H54 (cell line): ENCODE measurements at regions not wholly inside any gene's neighbourhood (a gene's known extent, or its start where the extent isn't known, plus 50 kb on each side); places are given as distances from the start of the nearest gene placed in this dataset.
"Not testable (repeated sequence)": the region's sequence is repeated elsewhere in the genome, so short reads cannot be mapped to it uniquely, and the experiment has no call there.

Experiments used
- DNase-seq: peaks from one replicate; pipeline ENCODE4 v3.0.0; 2011; ENCODE audit warnings: low spot score, mixed read lengths; ENCODE audit not compliant: insufficient read length
- FAIRE-seq: peaks from 3 replicates; lab custom pipeline; 2011; peaks lifted over from hg19 to GRCh38; lab: Jason Lieb, UNC
- POLR2A ChIP-seq: IDR thresholded peaks from 2 replicates; pipeline ENCODE4 v1.6.1; 2011; ENCODE audit warnings: low read depth, mild to moderate bottlenecking, low read length

DNA sequence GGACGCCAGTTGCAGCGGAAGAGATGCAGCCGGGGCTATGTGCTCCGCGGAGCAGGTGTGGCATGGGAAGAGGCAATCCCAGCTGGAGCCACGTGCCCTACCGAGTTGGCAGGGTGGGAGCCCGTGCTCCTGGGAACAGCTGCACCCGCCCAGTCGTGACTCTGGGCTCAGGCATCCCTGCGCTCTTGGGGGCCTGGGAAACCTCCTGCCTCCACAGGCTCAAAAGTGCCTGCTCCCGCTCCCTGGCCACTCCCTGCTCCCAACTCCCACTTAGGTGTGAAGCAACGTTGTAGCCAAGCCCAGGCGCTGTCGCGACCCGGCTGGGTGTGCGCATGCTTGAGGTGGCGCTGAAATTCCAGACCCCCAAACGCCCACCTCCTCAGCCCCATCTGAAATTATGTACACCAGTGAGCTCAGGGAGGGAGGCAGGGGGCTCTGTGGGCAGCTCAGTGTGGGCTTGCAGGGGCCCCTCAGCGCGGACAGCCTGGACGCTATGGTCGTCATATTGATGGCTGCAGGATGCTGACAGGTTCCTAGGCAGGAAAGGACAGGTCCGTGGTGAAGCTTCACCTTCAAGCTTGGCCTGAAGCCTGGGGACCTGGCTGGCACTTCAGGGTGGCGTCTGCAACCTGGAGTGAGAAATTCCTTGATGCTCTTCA is 429.9 kb downstream of the SLITRK1 start:
- no peak for TF ChIP-seq POLR2A
- DNase-seq = no peak
- FAIRE-seq = no peak

DNA sequence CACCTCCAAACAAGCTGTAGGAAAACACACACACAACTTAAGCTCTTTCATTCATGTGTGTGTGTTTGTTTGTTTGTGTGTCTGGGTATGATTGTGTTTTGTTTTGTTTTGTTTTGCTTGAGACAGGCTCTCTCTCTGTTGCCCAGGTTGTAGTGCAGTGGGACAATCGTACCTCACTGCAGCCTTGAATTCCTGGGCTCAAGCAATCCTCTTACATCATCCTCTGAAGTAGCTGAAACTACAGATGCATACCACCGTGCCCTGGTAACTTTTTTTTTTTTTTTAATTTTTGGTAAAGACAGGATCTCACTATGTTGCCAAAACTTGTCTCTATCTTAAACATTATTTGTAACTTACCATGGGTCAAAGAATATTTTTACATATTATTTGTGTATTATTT is 431.7 kb downstream of the SLITRK1 start:
- no peak for TF ChIP-seq POLR2A
- FAIRE-seq (peak; percentile 74), DNase-seq (no peak)

DNA sequence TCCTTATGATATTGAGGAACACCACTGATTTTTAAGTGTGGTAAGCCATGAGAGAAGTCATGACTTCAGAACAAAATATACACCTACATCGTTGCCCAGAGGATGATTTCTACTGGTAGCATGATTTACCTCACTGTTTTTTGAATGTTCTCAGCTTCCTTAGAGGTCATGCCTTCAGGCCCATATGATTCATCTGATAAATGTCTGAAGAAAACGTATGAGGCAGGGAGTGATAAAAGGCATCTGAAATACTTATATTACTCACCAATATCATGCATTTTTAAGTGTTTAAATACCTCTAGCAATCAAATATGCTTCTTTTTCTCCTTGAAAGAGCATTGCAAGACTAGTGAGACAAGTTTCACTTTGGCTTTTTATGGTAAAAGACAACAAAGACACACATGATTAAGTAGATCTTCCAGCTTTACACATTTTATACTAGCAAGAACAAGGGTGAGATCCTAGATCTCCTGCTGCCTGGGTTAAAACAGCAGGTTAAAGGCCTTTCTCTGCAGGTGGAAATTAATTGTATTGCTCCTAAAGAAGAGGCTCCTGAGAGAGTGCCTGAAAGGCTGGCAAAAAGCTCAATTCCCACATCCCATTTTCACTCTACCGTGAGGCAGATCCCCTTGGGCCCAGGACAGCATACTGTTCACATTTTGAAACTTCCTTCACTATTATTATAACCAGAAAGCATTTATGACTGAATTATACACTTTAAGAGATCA is 432.4 kb downstream of the SLITRK1 start:
- DNase-seq (peak; percentile 13), FAIRE-seq (peak; percentile 97)
- TF ChIP-seq POLR2A = no peak

DNA sequence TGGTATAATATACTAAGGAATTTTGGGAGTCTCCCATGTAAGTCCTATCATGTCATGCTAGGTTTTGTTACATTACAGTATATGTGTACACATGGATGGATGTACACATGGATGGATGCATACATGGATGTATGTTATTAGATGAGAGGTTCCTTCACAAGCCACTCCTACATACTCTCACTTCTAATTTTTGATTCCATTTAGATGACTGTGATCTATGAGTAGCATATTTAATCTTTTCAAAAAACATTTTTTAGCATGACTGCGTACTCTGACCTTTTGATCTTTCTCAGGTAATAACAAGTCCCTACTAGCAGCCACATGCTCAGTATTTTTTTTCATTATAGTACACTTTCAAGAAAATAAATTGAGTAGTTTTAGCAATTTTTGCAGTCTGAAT is 441.8 kb downstream of the SLITRK1 start:
- DNase-seq (no peak), FAIRE-seq (no peak)
- no peak for TF ChIP-seq POLR2A

DNA sequence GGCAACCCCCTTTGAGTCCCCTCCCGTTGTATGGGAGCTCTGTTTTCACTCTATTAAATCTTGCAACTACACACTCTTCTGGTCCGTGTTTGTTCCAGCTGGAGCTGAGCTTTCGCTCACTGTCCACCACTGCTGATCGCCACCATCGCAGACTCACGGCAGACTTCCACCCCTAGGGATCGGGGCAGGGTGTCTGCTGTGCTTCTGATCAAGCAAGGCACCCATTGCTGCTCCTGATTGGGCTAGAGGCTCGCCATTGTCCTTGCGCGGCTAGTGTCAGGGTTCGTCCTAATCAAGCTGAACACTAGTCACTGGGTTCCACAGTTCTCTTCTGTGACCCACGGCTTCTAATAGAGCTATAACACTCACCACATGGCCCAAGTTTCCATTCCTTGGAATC is 442.8 kb downstream of the SLITRK1 start:
- FAIRE-seq, DNase-seq: not testable (repeated sequence)

DNA sequence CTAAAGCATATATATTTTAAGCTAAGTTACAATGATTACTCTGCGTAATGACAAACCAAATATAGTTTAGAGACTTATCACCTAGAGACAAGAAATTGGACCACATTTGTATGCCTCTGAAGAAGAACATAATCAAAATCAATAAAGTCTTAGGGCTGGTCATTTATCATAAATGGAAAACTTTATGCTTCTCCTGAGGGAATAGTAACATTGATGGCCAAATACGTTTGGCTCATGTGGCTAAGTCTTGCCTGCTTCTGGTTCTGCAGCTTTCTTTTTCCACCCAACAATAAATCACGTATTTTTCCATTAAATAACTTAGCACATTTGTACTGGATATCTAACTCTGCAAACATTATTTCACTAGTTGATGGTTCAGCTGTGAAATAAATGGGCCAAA is 458.4 kb downstream of the SLITRK1 start:
- DNase-seq (no peak), FAIRE-seq (no peak)
- no peak for TF ChIP-seq POLR2A

DNA sequence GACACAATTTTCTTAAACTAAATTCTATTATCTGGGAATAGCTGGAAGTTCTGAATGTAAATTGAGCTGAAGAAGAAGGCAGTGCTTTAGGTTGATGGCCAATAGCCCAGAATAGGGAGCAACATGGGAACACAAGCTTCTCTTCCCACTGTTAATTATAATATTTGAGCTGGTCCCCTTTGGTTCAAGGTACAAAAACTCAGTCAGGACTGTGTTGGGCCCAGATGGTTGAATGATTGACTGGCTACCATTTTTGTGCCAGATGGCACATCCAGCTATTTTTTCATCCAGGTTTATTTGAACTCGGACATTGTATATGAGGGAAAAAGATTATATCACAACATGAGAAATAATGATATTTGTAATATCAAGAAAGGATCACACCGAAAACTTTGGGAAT is 458.9 kb downstream of the SLITRK1 start:
- FAIRE-seq (no peak), DNase-seq (no peak)
- TF ChIP-seq POLR2A = no peak

DNA sequence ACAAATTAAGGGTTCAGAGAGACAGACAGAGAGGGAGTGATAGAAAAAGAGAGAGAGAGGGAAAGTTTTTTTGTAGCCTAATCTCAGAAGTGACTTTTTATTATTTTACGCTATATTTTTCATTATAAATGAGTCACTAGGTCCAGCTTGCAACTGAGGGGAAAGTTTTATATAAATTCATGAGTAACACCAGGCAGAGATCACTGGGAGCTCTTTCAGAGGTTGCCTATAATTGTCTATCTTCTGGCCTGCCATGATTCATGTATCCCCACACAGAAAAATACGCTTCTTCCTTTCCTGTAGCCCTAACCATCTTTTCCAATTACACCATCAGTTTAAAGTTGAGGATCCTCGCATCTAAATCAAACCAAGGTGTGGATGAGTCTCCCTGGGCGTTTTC is 467.9 kb downstream of the SLITRK1 start:
- no peak for TF ChIP-seq POLR2A
- no peak for DNase-seq
- FAIRE-seq = no peak

DNA sequence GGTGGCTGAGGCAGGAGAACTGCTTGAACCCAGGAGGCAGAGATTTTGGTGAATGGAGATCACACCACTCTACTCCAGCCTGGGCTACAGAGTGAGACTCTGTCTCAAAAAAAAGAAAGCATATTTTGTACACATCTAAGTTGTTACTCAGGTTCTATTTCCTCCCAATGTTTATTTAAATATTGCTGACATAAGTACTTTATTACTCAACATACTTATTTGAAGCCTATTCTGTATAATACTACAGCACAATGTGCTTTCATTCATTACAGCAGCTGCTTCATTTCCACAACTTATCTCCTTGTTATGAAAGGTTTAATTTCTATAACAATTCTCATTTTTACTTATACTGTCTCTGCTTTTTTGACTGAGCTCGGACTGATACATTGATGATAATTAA is 495.7 kb downstream of the SLITRK1 start:
- FAIRE-seq = no peak
- no peak for TF ChIP-seq POLR2A
- no peak for DNase-seq

DNA sequence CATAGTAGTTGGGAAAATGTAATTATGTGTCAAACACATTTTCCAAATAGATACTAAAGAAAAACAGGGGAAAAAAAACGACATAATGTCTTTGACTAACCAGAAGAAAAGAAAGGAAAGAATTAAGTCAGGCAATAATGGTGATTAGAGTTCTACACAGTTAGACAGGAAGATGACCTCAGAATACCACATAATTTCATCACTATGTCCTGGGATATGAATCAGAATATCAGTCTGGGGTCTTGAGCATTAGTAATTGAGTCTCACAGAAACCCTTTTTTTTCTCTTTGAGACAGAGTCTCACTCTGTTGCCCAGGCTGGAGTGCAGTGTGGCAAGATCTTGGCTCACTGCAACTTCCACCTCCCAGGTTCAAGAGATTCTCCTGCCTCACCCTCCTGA is 503.4 kb downstream of the SLITRK1 start:
- no peak for TF ChIP-seq POLR2A
- DNase-seq (no peak), FAIRE-seq (peak; percentile 76)

DNA sequence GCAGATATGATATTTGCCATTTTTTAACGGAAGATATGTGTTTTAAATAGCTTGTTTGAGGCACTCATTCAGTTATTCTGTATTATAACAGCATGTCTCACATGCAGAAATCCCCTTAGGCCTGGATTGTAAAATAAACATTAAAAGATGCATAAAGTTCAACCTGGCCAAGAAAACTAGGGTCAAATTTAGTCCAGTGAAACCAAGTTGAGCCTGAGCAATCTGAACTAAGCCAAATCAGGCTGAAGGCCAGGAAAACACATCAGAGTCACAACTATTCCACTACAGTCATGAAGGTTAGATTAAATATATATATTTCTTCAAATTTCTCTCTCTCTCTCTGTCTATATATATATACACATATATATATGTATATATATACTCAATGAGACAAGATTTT is 504.8 kb downstream of the SLITRK1 start:
- FAIRE-seq = no peak

DNA sequence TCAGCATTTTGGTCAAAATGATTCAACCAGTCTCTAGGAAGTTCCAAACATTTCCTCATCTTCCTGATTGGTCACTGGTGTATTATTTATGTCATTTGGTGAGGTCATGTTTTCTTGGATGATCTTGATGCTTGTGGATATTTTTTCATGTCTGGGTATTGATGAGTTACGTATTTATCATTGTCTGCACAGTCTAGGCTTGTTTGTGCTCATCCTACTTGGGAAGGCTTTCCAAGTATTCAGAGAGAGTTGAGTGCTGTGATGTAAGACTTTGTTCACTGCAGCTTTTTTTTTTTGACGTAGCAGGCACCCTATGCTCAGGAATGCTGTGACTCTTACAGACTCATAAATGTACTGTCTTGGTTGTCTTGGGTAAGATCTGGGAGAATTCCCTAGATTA is 509.5 kb downstream of the SLITRK1 start:
- DNase-seq (no peak), FAIRE-seq (peak; percentile 15)
- TF ChIP-seq POLR2A = no peak

More for the DNA sequence above, 504.8 kb downstream of the SLITRK1 start:
- no peak for TF ChIP-seq POLR2A
- no peak for DNase-seq

DNA sequence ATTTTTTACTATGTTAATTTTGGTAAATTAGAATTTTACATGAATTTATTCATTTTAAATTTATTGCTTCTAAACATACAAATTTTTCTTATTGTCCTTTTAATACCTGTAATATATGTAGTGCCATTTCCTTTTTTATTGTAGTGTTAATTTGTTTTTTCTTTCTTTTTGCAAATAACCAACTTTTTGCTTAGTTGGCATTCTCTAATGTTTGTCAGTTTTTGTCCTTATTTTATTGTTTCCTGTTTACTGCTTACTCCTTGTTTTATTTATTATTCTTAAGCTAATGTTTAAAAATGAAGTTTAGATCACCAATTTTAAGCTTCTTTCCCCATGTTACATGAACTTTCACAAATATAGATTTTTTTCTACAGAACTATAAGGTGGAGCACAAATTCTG is 516.6 kb downstream of the SLITRK1 start:
- DNase-seq (no peak), FAIRE-seq (no peak)
- no peak for TF ChIP-seq POLR2A

DNA sequence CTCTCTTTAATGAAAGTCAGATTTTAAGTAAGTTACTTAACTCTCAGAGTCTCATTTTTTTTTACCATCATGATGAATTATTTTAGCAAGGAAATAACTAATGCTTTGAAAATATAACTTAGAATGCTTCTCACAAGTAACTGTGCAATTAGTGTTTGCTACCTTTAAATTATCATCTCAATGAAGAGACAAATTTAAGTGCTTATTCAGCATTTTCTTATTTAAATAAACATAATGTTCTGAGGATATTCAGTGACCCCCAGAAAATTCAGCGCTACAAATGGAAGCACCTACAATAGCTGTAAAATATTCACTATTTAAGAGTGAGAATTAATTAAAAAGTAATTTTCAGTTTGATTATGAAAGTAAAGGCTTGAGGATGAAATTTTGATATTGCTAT is 527.2 kb downstream of the SLITRK1 start:
- peak; percentile 43 for FAIRE-seq
- no peak for TF ChIP-seq POLR2A

DNA sequence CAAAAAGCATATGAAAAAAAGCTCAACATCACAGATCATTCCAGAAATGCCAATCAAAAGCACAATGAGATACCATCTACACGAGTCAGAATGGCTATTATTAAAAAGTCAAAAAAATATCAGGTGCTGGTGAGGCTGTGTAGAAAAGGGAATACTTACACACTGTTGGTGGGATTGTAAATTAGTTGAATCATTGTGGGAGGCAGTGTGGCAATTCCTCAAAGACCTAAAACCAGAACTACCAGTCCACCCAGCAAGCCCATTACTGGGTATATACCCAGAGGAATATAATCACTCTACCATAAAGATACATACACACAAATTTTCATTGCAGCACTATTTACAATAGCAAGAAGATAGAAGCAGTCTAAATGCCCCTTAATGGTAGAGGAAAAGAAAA is 529.9 kb downstream of the SLITRK1 start:
- no peak for FAIRE-seq
- DNase-seq = no peak
- no peak for TF ChIP-seq POLR2A

More for the DNA sequence above, 527.2 kb downstream of the SLITRK1 start:
- no peak for DNase-seq
